ENCODE measurements at regions not wholly inside any gene's neighbourhood (a gene's known extent, or its start where the extent isn't known, plus 50 kb on each side); places are given as distances from the start of the nearest gene placed in this dataset.

DNA sequence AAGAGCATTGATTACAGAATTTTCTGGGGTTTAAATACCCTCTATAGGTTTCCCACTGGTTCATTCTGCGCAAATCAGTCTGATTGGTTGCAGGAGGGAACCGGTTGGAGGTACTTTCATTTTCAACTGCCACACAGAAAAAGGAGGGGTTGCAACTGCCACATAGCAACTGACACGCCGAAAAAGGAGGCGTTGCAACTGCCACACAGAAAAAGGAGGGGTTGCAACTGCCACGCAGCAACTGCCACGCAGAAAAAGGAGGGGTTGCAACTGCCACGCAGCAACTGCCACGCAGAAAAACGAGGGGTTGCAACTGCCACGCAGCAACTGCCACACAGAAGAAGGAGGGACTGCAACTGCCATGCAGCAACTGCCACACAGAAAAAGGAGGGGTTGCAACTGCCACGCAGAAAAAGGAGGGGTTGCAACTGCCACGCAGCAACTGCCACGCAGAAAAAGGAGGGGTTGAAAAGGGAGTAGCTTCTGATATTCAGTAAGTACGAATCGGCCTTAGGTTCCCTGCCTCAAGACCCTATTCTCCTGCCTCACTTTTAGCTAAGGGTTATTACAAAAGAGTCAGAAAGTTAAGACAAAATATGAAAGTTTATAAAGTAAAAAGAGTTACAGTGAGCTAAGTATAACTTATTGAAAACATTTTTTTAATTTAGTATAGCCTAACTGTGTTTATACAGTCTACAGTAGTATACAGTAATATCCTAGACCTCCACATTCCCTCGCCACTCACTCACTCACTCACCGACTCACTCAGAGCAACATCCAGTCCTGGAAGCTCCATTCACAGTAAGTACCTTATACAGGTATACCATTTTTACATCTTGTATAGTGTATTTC lies 431.8 kb downstream of the KCTD8 start:
- Histone ChIP-seq H3K4me2 (ENCODE audit: insufficient read depth, low read length) (no peak overlapping the region), H3K79me2 (ENCODE audit: control insufficient read depth, insufficient read depth, low read length) (no peaks in the 10 kb centered on the region), H3K4me1 (replicated peaks in 1 of 2; ENCODE audit: control insufficient read depth in 2 of 2, insufficient read depth in 2 of 2, low read length in 2 of 2) (no peaks in the 10 kb centered on the region), H3K27ac (ENCODE audit: extremely low read depth, low read depth, low read length) (no peak overlapping the region), H3K9ac (ENCODE audit: insufficient read depth in 1 of 2, low read depth in 2 of 2, low read length in 2 of 2) (no peak overlapping the region), H3K4me3 (no peak overlapping the region), H3K27me3 (ENCODE audit: control insufficient read depth in 2 of 2, insufficient read depth in 2 of 2, low read length in 2 of 2) (no peaks in the 10 kb centered on the region), H4K20me1 (replicated peaks; ENCODE audit: control insufficient read depth, insufficient read depth, low read length) (no peaks in the 10 kb centered on the region), H3K9me1 (ENCODE audit: control insufficient read depth, insufficient read depth, low read length) (no peaks in the 10 kb centered on the region), H3K9me3 (replicated peaks; ENCODE audit: control insufficient read depth, insufficient read depth, low read depth, low read length) (no peaks in the 10 kb centered on the region), H3K36me3 (ENCODE audit: control insufficient read depth, insufficient read depth, low read length) (no peaks in the 10 kb centered on the region), H2AFZ (ENCODE audit: low read depth, low read length) (no peak overlapping the region)
- TF ChIP-seq, protein P1, sequence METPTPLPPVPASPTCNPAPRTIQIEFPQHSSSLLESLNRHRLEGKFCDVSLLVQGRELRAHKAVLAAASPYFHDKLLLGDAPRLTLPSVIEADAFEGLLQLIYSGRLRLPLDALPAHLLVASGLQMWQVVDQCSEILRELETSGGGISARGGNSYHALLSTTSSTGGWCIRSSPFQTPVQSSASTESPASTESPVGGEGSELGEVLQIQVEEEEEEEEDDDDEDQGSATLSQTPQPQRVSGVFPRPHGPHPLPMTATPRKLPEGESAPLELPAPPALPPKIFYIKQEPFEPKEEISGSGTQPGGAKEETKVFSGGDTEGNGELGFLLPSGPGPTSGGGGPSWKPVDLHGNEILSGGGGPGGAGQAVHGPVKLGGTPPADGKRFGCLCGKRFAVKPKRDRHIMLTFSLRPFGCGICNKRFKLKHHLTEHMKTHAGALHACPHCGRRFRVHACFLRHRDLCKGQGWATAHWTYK (CRISPR knock-in tag; IDR thresholded peaks at IDR 0.05) = peak; percentile 95
- TF ChIP-seq ZNF184 (CRISPR knock-in tag; IDR thresholded peaks at IDR 0.05) (no peak), PHF20 (IDR thresholded peaks at IDR 0.05; ENCODE audit: partially characterized antibody) (no peak), NR1H2 (CRISPR knock-in tag; IDR thresholded peaks at IDR 0.05) (no peak)
- TF ChIP-seq, protein P2, sequence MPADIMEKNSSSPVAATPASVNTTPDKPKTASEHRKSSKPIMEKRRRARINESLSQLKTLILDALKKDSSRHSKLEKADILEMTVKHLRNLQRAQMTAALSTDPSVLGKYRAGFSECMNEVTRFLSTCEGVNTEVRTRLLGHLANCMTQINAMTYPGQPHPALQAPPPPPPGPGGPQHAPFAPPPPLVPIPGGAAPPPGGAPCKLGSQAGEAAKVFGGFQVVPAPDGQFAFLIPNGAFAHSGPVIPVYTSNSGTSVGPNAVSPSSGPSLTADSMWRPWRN (IDR thresholded peaks at IDR 0.05; ENCODE audit: low read depth) = no peak
- TF ChIP-seq, protein P3, sequence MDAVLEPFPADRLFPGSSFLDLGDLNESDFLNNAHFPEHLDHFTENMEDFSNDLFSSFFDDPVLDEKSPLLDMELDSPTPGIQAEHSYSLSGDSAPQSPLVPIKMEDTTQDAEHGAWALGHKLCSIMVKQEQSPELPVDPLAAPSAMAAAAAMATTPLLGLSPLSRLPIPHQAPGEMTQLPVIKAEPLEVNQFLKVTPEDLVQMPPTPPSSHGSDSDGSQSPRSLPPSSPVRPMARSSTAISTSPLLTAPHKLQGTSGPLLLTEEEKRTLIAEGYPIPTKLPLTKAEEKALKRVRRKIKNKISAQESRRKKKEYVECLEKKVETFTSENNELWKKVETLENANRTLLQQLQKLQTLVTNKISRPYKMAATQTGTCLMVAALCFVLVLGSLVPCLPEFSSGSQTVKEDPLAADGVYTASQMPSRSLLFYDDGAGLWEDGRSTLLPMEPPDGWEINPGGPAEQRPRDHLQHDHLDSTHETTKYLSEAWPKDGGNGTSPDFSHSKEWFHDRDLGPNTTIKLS (IDR thresholded peaks at IDR 0.05; ENCODE audit: borderline replicate concordance, low read depth) = no peak
- ATAC-seq = no peak
- no peak for FAIRE-seq
- CTCF ChIA-PET (ENCODE audit: low intra/inter-chr PET ratio) = no interaction called here
- DNase-seq (ENCODE audit: extremely low read depth in 1 of 4, low spot score in 3 of 4) = no peak
- in situ Hi-C loops (cut with MboI) (no loop called here), intact Hi-C loops (cut with micrococcal nuclease) (no loop called here)
- no TSS peak for BruUV-seq (replicated peaks)
- WGBS (ENCODE audit: insufficient coverage, low coverage, missing lambda C conversion rate) = 0% methylated on average over 16 of the region's 18 CpGs
- POLR2A ChIA-PET = no interaction called here
